ENCODE measurements at regions not wholly inside any gene's neighbourhood (a gene's known extent, or its start where the extent isn't known, plus 50 kb on each side); places are given as distances from the start of the nearest gene placed in this dataset.

DNA sequence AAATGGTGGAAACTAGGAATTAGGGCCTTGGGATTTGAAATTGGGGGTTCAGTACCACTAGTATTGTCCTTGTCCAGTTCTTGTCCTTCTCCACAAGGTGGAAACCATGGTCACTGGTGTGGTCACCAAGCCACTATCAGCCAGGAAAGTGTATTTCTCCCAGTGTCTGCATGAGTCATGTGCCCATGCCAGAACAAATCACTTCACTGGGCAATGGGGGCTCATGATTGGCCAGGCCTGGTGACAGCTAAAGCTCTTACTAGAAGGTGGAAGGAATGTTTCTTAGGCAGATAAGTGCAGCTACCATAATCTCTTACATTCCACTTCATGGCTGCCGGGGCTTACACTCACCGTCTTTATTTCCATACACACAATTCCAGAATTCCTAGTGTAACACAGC is 124.8 kb upstream of the TACR1 start:
- Histone ChIP-seq H4K20me1 (ENCODE audit: insufficient read depth, low read length) (no peaks in the 10 kb centered on the region), H3K4me2 (ENCODE audit: low read depth, low read length) (no peak overlapping the region), H3F3A (ENCODE audit: insufficient read depth, low read length) (no peaks in the 10 kb centered on the region), H3K9ac (ENCODE audit: low read length) (no peak overlapping the region), H3K4me3 (ENCODE audit: low read length) (no peak overlapping the region), H3K4me1 (ENCODE audit: low read length) (no peaks in the 10 kb centered on the region), H2AFZ (ENCODE audit: low read length) (no peak overlapping the region), H3K9me2 (replicated peaks; ENCODE audit: insufficient read depth, low read length) (no peaks in the 10 kb centered on the region), H3K36me3 (replicated peaks; ENCODE audit: insufficient read depth, low read length) (no peaks in the 10 kb centered on the region), H3K9me3 (replicated peaks; ENCODE audit: insufficient read depth, low read length) (no peaks in the 10 kb centered on the region), H3K79me2 (ENCODE audit: low read length) (no peaks in the 10 kb centered on the region), H3K27ac (ENCODE audit: low read length) (no peak overlapping the region), H3K27me3 (replicated peaks; ENCODE audit: insufficient read depth, low read length) (no peaks in the 10 kb centered on the region)
- TF ChIP-seq, protein P1, sequence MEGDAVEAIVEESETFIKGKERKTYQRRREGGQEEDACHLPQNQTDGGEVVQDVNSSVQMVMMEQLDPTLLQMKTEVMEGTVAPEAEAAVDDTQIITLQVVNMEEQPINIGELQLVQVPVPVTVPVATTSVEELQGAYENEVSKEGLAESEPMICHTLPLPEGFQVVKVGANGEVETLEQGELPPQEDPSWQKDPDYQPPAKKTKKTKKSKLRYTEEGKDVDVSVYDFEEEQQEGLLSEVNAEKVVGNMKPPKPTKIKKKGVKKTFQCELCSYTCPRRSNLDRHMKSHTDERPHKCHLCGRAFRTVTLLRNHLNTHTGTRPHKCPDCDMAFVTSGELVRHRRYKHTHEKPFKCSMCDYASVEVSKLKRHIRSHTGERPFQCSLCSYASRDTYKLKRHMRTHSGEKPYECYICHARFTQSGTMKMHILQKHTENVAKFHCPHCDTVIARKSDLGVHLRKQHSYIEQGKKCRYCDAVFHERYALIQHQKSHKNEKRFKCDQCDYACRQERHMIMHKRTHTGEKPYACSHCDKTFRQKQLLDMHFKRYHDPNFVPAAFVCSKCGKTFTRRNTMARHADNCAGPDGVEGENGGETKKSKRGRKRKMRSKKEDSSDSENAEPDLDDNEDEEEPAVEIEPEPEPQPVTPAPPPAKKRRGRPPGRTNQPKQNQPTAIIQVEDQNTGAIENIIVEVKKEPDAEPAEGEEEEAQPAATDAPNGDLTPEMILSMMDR (IDR thresholded peaks at IDR 0.05; ENCODE audit: low read length): no peak
- TF ChIP-seq EZH2 (optimal IDR thresholded peaks at IDR 0.05; ENCODE audit: low read depth, low read length): no peak
- no peak for TF ChIP-seq EZH2phosphoT487 (IDR thresholded peaks at IDR 0.05; ENCODE audit: low read length)
- DNase-seq: no peak

DNA sequence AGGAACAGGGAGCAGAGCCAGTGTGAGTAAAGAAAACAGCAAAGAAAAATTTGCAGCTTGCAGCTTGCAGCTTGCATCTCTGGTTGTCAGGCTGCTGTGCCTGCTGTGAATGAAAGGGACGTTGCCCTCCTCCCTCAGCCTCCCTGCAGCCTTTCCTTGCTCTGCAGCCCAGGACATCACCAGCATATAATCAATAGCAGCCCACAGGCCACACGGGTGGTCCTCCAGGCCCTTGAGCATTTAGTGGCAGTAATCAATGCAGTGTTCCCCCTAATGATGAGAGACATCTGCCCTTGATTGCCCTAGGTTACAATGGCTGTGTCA is 122.2 kb upstream of the TACR1 start:
- Histone ChIP-seq H2AFZ (ENCODE audit: low read length) (no peak overlapping the region), H4K20me1 (ENCODE audit: insufficient read depth, low read length) (no peaks in the 10 kb centered on the region), H3K79me2 (ENCODE audit: low read length) (no peaks in the 10 kb centered on the region), H3K4me1 (ENCODE audit: low read length) (no peaks in the 10 kb centered on the region), H3K27ac (ENCODE audit: low read length) (no peak overlapping the region), H3K27me3 (replicated peaks; ENCODE audit: insufficient read depth, low read length) (no peaks in the 10 kb centered on the region), H3K4me2 (ENCODE audit: low read depth, low read length) (no peak overlapping the region), H3K9me3 (replicated peaks; ENCODE audit: insufficient read depth, low read length) (no peaks in the 10 kb centered on the region), H3F3A (ENCODE audit: insufficient read depth, low read length) (no peaks in the 10 kb centered on the region), H3K9ac (ENCODE audit: low read length) (no peak overlapping the region), H3K36me3 (replicated peaks; ENCODE audit: insufficient read depth, low read length) (no peaks in the 10 kb centered on the region), H3K4me3 (ENCODE audit: low read length) (no peak overlapping the region), H3K9me2 (replicated peaks; ENCODE audit: insufficient read depth, low read length) (no peaks in the 10 kb centered on the region)
- TF ChIP-seq, protein P1 (IDR thresholded peaks at IDR 0.05; ENCODE audit: low read length): no peak
- TF ChIP-seq EZH2 (optimal IDR thresholded peaks at IDR 0.05; ENCODE audit: low read depth, low read length): no peak
- TF ChIP-seq EZH2phosphoT487 (IDR thresholded peaks at IDR 0.05; ENCODE audit: low read length): no peak
- DNase-seq: no peak

DNA sequence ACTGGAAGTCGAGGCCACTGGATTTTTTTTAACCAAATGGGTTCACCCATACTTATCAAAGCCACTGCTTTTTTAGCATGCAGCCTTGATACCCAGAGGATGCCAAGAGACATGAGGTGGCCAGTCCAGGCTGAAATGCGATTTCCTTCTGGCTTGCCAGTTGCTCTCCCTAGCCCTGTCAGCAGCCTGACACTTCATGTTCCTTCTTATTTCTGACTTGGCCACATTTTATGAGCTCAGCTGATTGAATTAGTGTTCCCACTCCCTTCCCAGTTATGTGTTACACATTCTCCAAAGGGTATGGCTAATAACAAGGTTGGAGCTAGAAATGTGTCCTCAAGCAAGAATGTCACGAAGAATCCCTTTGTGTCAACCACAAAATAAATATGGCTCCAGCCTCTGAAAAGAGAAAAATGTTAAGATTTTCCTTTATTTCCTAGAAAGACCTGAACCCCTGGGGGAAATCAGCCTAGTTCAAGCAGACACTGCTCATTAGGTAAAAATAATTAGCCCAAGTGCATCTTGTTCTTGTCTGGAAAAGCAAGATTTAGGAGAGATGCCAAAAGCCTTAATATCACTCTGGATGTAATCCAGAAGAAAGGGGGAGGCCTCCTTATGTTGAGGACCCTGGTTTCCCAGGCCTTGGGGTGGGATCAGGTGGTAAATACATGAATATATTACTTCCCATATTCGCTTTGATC is 121.7 kb upstream of the TACR1 start:
- Histone ChIP-seq H3K9ac (ENCODE audit: low read length) (no peak overlapping the region), H3K27me3 (replicated peaks; ENCODE audit: insufficient read depth, low read length) (no peaks in the 10 kb centered on the region), H3K79me2 (ENCODE audit: low read length) (no peaks in the 10 kb centered on the region), H3F3A (ENCODE audit: insufficient read depth, low read length) (no peaks in the 10 kb centered on the region), H3K27ac (ENCODE audit: low read length) (no peak overlapping the region), H4K20me1 (ENCODE audit: insufficient read depth, low read length) (no peaks in the 10 kb centered on the region), H3K9me2 (replicated peaks; ENCODE audit: insufficient read depth, low read length) (no peaks in the 10 kb centered on the region), H3K9me3 (replicated peaks; ENCODE audit: insufficient read depth, low read length) (no peaks in the 10 kb centered on the region), H3K4me1 (ENCODE audit: low read length) (no peaks in the 10 kb centered on the region), H3K4me3 (ENCODE audit: low read length) (no peak overlapping the region), H2AFZ (ENCODE audit: low read length) (no peak overlapping the region), H3K4me2 (ENCODE audit: low read depth, low read length) (no peak overlapping the region), H3K36me3 (replicated peaks; ENCODE audit: insufficient read depth, low read length) (no peaks in the 10 kb centered on the region)
- DNase-seq: no peak
- TF ChIP-seq EZH2phosphoT487 (IDR thresholded peaks at IDR 0.05; ENCODE audit: low read length) (no peak), EZH2 (optimal IDR thresholded peaks at IDR 0.05; ENCODE audit: low read depth, low read length) (no peak)
- TF ChIP-seq, protein P1 (IDR thresholded peaks at IDR 0.05; ENCODE audit: low read length): no peak
